HG03103 (cell line): ENCODE measurements at regions not wholly inside any gene's neighbourhood (a gene's known extent, or its start where the extent isn't known, plus 50 kb on each side); places are given as distances from the start of the nearest gene placed in this dataset.

Experiments
- ATAC-seq: cut with Tn5 transposase; IDR thresholded peaks from one replicate; pipeline ENCODE4 v1.9.1; 2021; ENCODE audit warnings: low read depth; ENCODE audit not compliant: unreplicated experiment

GRCh38 chr1:187078916-187079315 is 250.2 kb downstream of the PLA2G4A start:
- no peak for ATAC-seq

DNA sequence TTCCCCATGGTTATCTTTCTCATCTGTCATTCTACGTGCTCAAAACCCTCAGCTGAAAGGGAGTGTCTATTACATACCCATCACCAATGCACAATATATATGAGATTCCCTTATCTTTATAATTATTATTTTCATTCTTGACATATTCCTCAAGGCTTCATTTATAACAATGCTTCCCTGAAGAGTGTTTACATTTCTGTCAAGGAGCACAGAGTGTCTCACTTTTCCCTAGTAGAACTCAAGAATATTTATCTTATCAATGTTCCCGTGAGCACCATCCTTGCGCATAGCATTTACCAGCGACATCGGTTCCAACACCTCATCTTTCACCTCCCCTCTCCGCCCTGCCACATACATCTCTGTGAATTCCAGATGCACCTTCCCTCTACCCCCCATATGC is 250.6 kb downstream of the PLA2G4A start:
- ATAC-seq, result no peak

DNA sequence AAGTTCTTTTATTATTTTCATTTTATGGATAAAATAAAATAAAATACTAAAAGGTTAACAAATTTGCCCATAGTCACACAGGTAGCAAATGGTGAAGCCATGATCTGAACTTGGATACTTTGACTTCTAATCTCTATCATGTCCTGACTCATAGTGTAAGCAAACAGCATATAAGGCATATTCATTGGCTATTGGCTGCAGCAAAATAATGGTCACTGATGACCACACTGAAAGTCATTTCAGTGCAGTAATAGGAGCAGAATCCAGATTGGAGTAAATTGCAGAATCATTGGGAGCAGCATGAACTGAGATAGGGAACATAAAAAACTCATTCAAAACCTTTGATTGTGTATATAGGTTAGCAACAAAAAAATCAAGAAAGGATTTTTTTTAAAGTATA is 262.9 kb downstream of the PLA2G4A start:
- ATAC-seq, result no peak

DNA sequence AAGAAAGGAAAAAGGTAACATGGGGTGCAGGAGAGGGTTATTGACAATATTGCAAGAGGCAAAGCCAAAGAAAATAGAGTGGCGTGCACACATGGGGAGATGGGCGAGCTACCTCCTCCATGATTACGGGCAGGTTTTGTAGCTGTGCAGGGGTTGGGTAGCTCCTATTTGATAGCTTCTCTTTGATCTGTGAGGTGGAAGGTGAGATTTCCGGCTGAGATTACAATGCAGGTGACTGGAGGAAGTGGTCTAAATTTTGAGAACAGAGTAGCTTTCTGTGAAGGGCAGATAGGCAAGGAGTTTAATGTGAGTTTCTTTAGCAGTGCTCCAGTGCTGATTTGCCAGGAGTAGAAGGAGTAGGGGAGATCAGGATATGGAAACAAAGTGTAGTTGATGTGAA is 263.4 kb downstream of the PLA2G4A start:
- no peak for ATAC-seq

DNA sequence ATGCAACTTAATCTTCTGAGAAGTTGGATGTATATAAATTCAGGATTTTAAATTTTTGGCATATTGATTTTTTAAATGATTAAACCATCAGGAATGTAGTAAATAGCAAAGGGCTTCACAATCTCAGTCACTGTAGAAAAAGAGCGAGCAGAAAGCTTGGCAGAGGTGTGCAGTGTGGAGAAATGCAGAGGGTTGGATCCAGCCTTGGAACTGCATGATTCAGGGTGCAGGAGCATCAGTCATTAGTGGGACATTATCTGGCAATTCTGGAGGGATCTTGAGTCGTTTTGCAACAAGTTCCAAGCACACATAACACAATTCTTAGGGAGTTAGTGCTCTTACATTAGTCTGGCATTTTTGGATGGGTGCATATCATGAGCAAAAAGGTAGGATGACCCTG is 267.9 kb downstream of the PLA2G4A start:
- no peak for ATAC-seq

DNA sequence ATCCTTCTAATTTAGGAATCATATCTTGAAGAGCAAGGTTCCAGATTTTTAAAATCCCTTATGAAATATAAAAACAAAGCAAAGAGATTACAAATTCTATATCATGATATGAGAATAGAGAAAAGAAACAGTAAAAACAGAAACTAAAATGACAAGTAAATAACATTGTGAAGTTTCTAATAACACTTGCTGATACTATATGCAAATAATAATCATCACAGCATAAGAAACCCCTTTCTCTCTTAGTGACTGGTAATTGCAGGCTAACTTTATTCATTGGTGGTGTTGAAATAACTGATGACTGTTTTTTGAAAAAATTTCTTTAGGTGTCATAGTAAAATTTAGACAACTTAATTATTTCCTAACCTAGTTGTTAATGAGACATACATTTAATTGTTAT is 281.6 kb downstream of the PLA2G4A start:
- no peak for ATAC-seq

DNA sequence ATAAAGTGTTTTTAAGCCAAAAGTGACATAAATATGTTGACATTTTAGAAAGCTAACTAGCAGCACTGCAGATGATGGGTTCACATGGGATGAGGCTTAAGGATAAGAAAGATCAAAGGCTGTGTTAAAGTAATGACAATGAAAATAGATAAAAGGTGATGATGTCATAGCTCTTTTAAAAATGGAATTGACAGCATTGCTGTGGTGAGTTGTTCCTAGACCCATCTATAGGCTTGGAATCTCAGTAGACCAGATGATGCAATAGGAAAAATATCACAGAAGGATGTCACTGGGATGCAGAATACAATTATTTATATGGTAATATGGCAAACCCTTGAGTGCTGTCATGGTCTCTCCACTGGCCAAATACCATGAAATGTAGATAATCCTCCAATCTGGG is 286.0 kb downstream of the PLA2G4A start:
- ATAC-seq, result no peak

DNA sequence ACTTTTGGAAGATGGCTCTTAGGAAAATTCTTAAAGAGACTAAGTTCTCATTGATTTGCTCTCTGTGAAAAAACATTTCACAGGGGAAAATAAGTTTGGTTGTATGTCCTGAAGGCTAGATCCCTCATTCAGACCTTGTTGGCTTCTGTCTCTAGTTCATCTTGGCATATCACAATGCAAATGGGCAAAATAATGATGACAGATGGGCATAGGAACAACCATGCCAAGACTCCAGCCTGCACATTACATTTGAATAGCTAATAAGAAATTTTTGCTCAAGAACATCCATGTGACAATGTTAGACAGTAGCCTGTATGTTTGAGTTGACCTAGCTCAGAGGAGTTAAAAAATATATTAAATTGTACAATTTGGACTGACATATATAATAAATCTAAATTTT is 292.9 kb downstream of the PLA2G4A start:
- no peak for ATAC-seq

DNA sequence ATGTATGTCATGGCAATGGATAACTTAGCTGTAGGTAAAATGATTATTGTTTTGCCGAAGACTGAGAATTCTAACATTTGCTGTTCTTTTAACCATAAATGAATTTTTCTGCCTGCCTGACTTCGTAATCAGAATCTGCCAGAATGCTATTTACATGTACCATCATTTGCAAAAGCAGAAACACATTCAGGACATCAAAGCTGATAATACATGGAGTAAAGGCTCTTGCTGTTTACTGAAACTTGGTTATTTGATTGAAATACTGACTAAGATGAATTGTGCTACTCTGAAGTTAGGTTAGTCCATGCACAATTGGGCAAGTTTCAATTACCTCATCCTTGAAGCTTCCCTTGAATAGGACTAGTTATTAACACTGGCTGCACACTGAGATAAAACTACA is 293.8 kb downstream of the PLA2G4A start:
- ATAC-seq, result no peak

GRCh38 chr1:187129132-187129531 is 300.4 kb downstream of the PLA2G4A start:
- ATAC-seq, result no peak

- no peak for ATAC-seq
These were observed 315.0 kb downstream of the PLA2G4A start for GRCh38 chr1:187143783-187144182.

DNA sequence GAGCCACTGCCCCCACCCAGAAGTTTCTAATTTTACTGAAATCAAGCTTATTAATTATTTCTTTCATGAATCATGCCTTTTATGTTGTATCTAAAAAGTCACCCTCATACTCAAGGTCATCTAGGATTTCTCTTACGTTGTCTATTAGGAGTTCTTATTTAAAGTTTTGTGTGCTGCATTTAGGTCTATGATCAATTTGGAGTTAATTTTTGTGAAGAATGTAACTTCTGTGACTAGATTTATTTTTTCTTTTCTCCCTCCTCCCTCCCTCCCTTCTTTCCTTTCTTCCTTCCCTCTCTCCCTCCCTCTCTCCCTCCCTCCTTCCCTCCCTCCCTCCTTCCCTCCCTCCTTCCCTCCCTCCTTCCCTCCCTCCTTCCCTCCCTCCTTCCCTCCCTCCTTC is 317.6 kb downstream of the PLA2G4A start:
- no peak for ATAC-seq

DNA sequence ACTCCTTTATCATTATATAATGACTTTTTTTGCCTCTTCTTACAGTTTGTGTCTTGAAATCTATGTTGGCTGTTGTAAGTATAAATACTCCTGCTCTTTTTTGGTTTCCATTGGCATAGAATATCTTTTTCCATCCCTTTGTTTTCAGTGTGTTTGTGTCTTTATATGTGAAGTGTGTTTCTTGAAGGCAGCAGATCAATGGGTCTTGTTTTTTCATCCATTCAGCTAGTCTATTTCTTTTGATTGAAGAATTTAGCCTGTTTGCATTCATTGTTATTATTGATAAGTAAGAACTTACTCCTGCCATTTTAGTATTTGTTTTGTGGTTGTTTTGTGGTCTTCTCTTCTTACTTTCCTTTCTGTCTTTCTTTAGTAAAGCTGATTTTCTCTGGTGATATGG is 322.8 kb downstream of the PLA2G4A start:
- ATAC-seq, result no peak

GRCh38 chr1:187153047-187153446 is 324.3 kb downstream of the PLA2G4A start:
- ATAC-seq, result no peak

DNA sequence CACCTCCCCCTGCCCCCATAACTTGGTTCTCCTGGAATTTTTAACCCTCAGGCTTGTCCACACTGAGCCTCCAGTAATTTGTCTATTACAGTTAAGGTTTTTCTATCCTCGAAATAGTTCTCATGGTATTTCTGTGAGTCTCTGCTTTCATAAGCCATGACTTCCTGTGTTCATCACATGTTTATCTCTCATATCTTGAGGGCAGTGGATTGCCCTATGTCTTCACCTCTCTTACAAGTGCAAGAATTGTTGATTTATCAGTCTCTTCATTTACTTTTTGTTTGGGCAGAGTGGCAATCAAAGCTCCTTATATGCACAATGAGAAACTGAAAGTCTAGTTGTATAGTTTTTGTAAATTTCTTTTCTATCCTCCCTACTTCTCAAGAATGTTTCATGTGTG is 328.4 kb downstream of the PLA2G4A start:
- no peak for ATAC-seq

GRCh38 chr1:187157552-187157951 is 328.8 kb downstream of the PLA2G4A start:
- ATAC-seq, result no peak

GRCh38 chr1:187167555-187167954 is 338.8 kb downstream of the PLA2G4A start:
- ATAC-seq, result no peak

DNA sequence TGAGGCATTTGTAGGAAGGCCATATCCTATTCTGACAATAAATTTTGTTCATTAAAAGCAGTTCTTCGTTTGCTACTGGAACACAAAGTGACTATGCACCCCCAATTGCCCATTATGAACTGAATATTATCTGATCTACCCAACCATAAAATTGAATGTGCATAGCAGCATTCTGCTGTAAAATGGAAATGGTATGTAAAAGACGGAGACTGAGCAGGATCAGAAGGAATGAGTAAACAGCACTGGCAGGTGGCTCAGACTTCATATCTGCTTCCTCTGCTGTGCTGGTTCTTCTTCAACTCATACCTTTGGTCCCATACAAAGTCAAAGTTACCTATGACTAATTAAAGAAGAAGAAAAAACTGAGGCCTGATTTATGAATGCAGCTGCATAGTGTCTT is 339.5 kb downstream of the PLA2G4A start:
- no peak for ATAC-seq

GRCh38 chr1:187185389-187185788 is 356.6 kb downstream of the PLA2G4A start:
- ATAC-seq, result no peak

GRCh38 chr1:187197685-187198084 is 368.9 kb downstream of the PLA2G4A start:
- no peak for ATAC-seq

- ATAC-seq, result no peak
These were observed 374.5 kb downstream of the PLA2G4A start for GRCh38 chr1:187203257-187203656.

DNA sequence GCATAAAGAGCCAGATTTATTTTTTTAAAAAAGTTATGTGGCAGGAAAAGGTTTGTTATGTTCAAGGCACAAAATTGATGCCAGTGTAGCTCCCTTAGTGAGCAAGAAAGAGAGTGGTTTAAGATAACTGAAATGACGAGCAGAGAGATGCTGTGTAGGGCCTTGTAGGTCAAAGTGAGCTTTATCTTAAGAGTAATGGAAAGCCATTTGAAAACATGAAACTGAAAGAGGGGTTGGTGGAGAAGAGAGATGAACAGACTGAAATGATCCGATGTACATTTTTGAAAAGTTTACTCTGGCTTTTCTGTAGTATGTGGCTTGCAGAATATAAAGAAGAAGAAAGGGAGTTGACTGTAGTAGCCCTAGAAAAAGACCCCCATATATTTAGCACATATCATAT is 383.6 kb downstream of the PLA2G4A start:
- ATAC-seq, result no peak

- ATAC-seq, result no peak
These were observed 397.6 kb downstream of the PLA2G4A start for GRCh38 chr1:187226396-187226795.

- no peak for ATAC-seq
These were observed 400.0 kb downstream of the PLA2G4A start for GRCh38 chr1:187228790-187229189.
